ACC112 (cell line): ENCODE measurements at regions not wholly inside any gene's neighbourhood (a gene's known extent, or its start where the extent isn't known, plus 50 kb on each side); places are given as distances from the start of the nearest gene placed in this dataset.

ENCODE experiments used
- H2AFZ ChIP-seq: fragments of 200-600 bp; sonication (generic); one replicate; pipeline ENCODE4 v1.6.0; 2017; ENCODE audit warnings: antibody characterized with exemption, low read length; ENCODE audit not compliant: unreplicated experiment
- H3K27ac ChIP-seq: fragments of 200-600 bp; sonication (generic); 2 replicates; pipeline ENCODE4 v1.5.1; 2014; ENCODE audit warnings: low read depth, mild to moderate bottlenecking, antibody characterized with exemption, low read length, moderate library complexity
- H3K27me3 ChIP-seq: fragments of 200-600 bp; sonication (generic); 2 replicates; pipeline ENCODE4 v1.6.1; 2014; ENCODE audit warnings: mild to moderate bottlenecking, antibody characterized with exemption, low read length, moderate library complexity, mixed read lengths; ENCODE audit not compliant: insufficient read depth
- H3K36me3 ChIP-seq: fragments of 200-600 bp; sonication (generic); 2 replicates; pipeline ENCODE4 v1.6.1; 2016; ENCODE audit warnings: mild to moderate bottlenecking, antibody characterized with exemption, low read length, moderate library complexity, mixed read lengths; ENCODE audit not compliant: insufficient read depth
- H3K4me1 ChIP-seq: fragments of 200-600 bp; sonication (generic); one replicate; pipeline ENCODE4 v1.6.1; 2016; ENCODE audit warnings: low read length, mixed read lengths; ENCODE audit not compliant: insufficient read depth, unreplicated experiment, control insufficient read depth
- H3K4me3 ChIP-seq: fragments of 200-600 bp; sonication (generic); 2 replicates; pipeline ENCODE4 v1.5.1; 2014; ENCODE audit warnings: mild to moderate bottlenecking, low read depth, low read length
- H3K79me2 ChIP-seq: fragments of 200-600 bp; sonication (generic); one replicate; pipeline ENCODE4 v1.6.0; 2016; ENCODE audit warnings: low read length; ENCODE audit not compliant: control insufficient read depth, unreplicated experiment, insufficient read depth

GRCh38 chr3:80890571-80890970 lies 870.9 kb downstream of the GBE1 start:
- Histone ChIP-seq H3K27ac (no peak overlapping the region), H3K4me3 (no peak overlapping the region), H2AFZ (no peak overlapping the region), H3K79me2 (no peaks in the 10 kb centered on the region), H3K27me3 (peaks cover 18% of the 10 kb centered on the region), H3K4me1 (no peaks in the 10 kb centered on the region), H3K36me3 (no peaks in the 10 kb centered on the region)

- Histone ChIP-seq H3K79me2 (no peaks in the 10 kb centered on the region), H2AFZ (no peak overlapping the region), H3K4me1 (no peaks in the 10 kb centered on the region), H3K27ac (no peak overlapping the region), H3K36me3 (no peaks in the 10 kb centered on the region), H3K27me3 (peaks cover 18% of the 10 kb centered on the region), H3K4me3 (no peak overlapping the region)
Observed at GRCh38 chr3:80889535-80889934, 871.9 kb downstream of the GBE1 start.

GRCh38 chr3:80870476-80871041 lies 890.9 kb downstream of the GBE1 start:
- Histone ChIP-seq H3K36me3 (no peaks in the 10 kb centered on the region), H3K27ac (no peak overlapping the region), H3K79me2 (no peaks in the 10 kb centered on the region), H2AFZ (no peak overlapping the region), H3K27me3 (peaks cover 5% of the 10 kb centered on the region; the same call in 1 of the 2 replicates), H3K4me1 (no peaks in the 10 kb centered on the region), H3K4me3 (no peak overlapping the region)

GRCh38 chr3:80855482-80855881 lies 906.0 kb downstream of the GBE1 start:
- Histone ChIP-seq H3K27ac (no peak overlapping the region), H3K27me3 (peaks cover 55% of the 10 kb centered on the region), H3K4me1 (no peaks in the 10 kb centered on the region), H3K79me2 (no peaks in the 10 kb centered on the region), H3K4me3 (no peak overlapping the region), H3K36me3 (no peaks in the 10 kb centered on the region), H2AFZ (no peak overlapping the region)

- H3K79me2 ChIP-seq: no peaks in the 10 kb centered on the region
- H3K4me1 ChIP-seq: no peaks in the 10 kb centered on the region
- H2AFZ ChIP-seq: no peak overlapping the region
- no peaks in the 10 kb centered on the region for H3K36me3 ChIP-seq
- H3K27ac ChIP-seq: no peak overlapping the region
- no peak overlapping the region for H3K4me3 ChIP-seq
- 0 out of 2 replicates have a peak, but pooled peaks cover 6% of the 10 kb centered on the region for H3K27me3 ChIP-seq
Observed at GRCh38 chr3:80836395-80836794, 925.0 kb downstream of the GBE1 start.

GRCh38 chr3:80807577-80807976 lies 953.9 kb downstream of the GBE1 start:
- Histone ChIP-seq H3K4me3 (no peak overlapping the region), H3K27ac (no peak overlapping the region), H3K36me3 (no peaks in the 10 kb centered on the region), H3K79me2 (no peaks in the 10 kb centered on the region), H2AFZ (no peak overlapping the region), H3K4me1 (no peaks in the 10 kb centered on the region), H3K27me3 (peaks cover 66% of the 10 kb centered on the region)

- no peaks in the 10 kb centered on the region for H3K36me3 ChIP-seq
- H3K27me3 ChIP-seq: peaks cover 65% of the 10 kb centered on the region
- no peak overlapping the region for H3K4me3 ChIP-seq
- no peak overlapping the region for H3K27ac ChIP-seq
- no peaks in the 10 kb centered on the region for H3K79me2 ChIP-seq
- H3K4me1 ChIP-seq: no peaks in the 10 kb centered on the region
- no peak overlapping the region for H2AFZ ChIP-seq
Observed at GRCh38 chr3:80806673-80807072, 954.8 kb downstream of the GBE1 start.

GRCh38 chr3:80788914-80789313 lies 972.5 kb downstream of the GBE1 start:
- H3K4me1 ChIP-seq: no peaks in the 10 kb centered on the region
- H3K4me3 ChIP-seq: no peak overlapping the region
- no peaks in the 10 kb centered on the region for H3K79me2 ChIP-seq
- H3K27me3 ChIP-seq: no peaks in the 10 kb centered on the region
- H2AFZ ChIP-seq: no peak overlapping the region
- H3K36me3 ChIP-seq: no peaks in the 10 kb centered on the region
- no peak overlapping the region for H3K27ac ChIP-seq

GRCh38 chr3:80785875-80786274 lies 975.6 kb downstream of the GBE1 start:
- Histone ChIP-seq H3K36me3 (no peaks in the 10 kb centered on the region), H3K4me3 (no peak overlapping the region), H3K4me1 (no peaks in the 10 kb centered on the region), H3K27ac (no peak overlapping the region), H2AFZ (no peak overlapping the region), H3K79me2 (no peaks in the 10 kb centered on the region), H3K27me3 (no peaks in the 10 kb centered on the region)

GRCh38 chr3:80785475-80785874 lies 976.0 kb downstream of the GBE1 start:
- H3K27me3 ChIP-seq: no peaks in the 10 kb centered on the region

GRCh38 chr3:80771085-80771484 lies 990.4 kb downstream of the GBE1 start:
- H3K27me3 ChIP-seq: no peaks in the 10 kb centered on the region
- no peaks in the 10 kb centered on the region for H3K36me3 ChIP-seq
- H3K4me1 ChIP-seq: no peaks in the 10 kb centered on the region
- H2AFZ ChIP-seq: no peak overlapping the region
- 0 out of 2 replicates have a peak overlapping the region, but pooled peaks have one; percentile 1 for H3K4me3 ChIP-seq
- no peaks in the 10 kb centered on the region for H3K79me2 ChIP-seq
- no peak overlapping the region for H3K27ac ChIP-seq

More at GRCh38 chr3:80785475-80785874, 976.0 kb downstream of the GBE1 start:
- H3K4me1 ChIP-seq: no peaks in the 10 kb centered on the region
- H3K27ac ChIP-seq: no peak overlapping the region
- no peaks in the 10 kb centered on the region for H3K79me2 ChIP-seq
- H3K4me3 ChIP-seq: no peak overlapping the region
- no peak overlapping the region for H2AFZ ChIP-seq
- no peaks in the 10 kb centered on the region for H3K36me3 ChIP-seq
